ENCODE measurements at regions not wholly inside any gene's neighbourhood (a gene's known extent, or its start where the extent isn't known, plus 50 kb on each side); places are given as distances from the start of the nearest gene placed in this dataset.

- no peak for TF ChIP-seq CTCF (optimal IDR thresholded peaks at IDR 0.05 in 1 of 3, IDR thresholded peaks at IDR 0.05 in 1 of 3, conservative IDR thresholded peaks at IDR 0.05 in 1 of 3; ENCODE audit: extremely low read depth in 1 of 3, insufficient read depth in 2 of 3, low read length in 3 of 3)
- no peak for TF ChIP-seq EZH2 (IDR thresholded peaks at IDR 0.05; ENCODE audit: low read length)
Observed at GRCh38 chr10:123514996-123515395, 151.2 kb upstream of the GPR26 start.
